ENCODE measurements at regions not wholly inside any gene's neighbourhood (a gene's known extent, or its start where the extent isn't known, plus 50 kb on each side); places are given as distances from the start of the nearest gene placed in this dataset.

DNA sequence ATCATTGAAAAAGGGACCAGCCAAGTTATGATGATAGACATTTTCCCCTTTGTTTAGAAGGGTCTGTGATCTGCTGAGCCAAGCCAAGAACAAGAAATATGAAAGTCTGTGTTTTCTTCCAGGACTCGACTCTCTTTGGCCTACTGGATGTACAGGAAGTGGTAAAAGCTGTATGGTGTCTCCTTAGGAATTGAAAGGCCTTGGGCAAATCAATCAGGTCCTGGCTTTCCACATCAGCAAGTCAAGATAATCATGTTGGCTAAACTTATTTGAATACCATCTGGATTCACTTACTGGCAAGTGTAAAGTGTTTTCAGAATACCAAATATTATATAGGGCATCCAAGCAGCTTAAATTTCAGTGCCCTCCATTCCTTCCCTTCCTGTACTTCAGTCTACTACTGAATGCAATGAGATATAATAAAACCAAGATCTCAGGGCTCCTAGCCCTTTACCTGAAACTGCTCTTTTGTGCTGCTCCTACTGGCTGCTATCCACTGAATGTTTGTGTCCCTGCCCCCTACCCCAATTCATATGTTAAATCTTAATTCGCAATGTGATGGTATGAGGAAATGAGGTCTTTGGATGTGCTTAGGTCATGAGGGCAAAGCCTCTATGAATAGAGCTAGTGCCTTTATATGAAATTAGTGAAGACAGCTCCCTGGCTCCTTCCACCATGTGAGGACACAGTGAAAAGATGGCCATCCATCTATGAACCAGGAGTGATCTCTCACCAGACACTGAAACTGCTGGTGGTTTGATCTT lies 578.0 kb downstream of the SPRY1 start:
- Mint-ChIP-seq H3K36me3 (ENCODE audit: low read depth) (no peaks in the 10 kb centered on the region), H3K4me1 (ENCODE audit: low read depth) (no peaks in the 10 kb centered on the region), H3K27me3 (no peaks in the 10 kb centered on the region), H3K4me3 (no peak overlapping the region), H3K27ac (no peak overlapping the region), H3K9me3 (no peaks in the 10 kb centered on the region)
- DNase-seq, result no peak

DNA sequence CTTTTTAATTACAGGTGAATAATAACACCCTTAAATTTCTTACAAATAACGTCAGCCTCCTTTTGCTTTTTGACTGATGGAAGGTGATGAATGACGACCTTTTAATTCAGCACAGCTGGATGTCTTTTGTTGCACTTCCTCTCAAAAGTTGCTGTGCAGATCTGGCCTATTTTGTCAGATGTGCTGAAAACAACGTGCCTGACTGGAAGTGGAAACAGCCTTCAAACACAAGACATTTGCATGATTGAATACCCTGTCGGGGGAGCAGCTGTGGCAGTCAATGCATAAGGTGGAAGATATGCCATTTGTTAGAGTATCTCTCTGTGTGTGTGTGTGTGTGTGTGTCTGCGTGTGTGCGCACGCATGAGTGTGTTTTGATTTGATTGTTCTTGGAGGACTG lies 579.7 kb downstream of the SPRY1 start:
- Mint-ChIP-seq H3K36me3 (ENCODE audit: low read depth) (no peaks in the 10 kb centered on the region), H3K9me3 (no peaks in the 10 kb centered on the region), H3K27ac (no peak overlapping the region), H3K27me3 (no peaks in the 10 kb centered on the region), H3K4me1 (ENCODE audit: low read depth) (no peaks in the 10 kb centered on the region), H3K4me3 (no peak overlapping the region)
- DNase-seq, result no peak

- no peaks in the 10 kb centered on the region for H3K9me3 Mint-ChIP-seq
- H3K27me3 Mint-ChIP-seq, result no peaks in the 10 kb centered on the region
- no peaks in the 10 kb centered on the region for H3K4me1 Mint-ChIP-seq (ENCODE audit: low read depth)
- no peak overlapping the region for H3K4me3 Mint-ChIP-seq
- H3K36me3 Mint-ChIP-seq (ENCODE audit: low read depth), result no peaks in the 10 kb centered on the region
- no peak for DNase-seq
- H3K27ac Mint-ChIP-seq, result no peak overlapping the region
These were observed 580.2 kb downstream of the SPRY1 start for GRCh38 chr4:123976819-123977218.

DNA sequence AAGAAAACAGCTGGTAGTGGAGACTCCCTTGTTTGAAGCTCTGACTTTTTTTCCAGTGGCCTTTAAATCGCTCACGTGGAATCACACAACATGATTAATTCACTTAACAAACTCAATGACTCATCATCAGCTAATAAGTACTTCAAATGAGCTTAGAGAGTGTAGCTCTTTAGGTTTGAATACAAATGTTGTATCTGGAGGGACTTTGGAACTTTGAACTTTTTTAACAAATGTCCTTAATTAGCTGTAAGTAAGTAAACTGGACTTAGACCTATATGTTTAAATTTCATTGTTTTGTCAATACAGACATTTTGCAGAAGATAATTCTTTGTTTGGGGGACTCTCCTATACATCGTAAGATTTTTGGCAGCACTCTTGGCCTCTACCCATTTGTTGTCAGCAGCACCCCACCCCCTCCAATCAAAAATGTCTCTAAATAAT lies 581.1 kb downstream of the SPRY1 start:
- no peak for DNase-seq
- Mint-ChIP-seq H3K4me1 (ENCODE audit: low read depth) (no peaks in the 10 kb centered on the region), H3K4me3 (no peak overlapping the region), H3K9me3 (no peaks in the 10 kb centered on the region), H3K27ac (no peak overlapping the region), H3K27me3 (no peaks in the 10 kb centered on the region), H3K36me3 (ENCODE audit: low read depth) (no peaks in the 10 kb centered on the region)

DNA sequence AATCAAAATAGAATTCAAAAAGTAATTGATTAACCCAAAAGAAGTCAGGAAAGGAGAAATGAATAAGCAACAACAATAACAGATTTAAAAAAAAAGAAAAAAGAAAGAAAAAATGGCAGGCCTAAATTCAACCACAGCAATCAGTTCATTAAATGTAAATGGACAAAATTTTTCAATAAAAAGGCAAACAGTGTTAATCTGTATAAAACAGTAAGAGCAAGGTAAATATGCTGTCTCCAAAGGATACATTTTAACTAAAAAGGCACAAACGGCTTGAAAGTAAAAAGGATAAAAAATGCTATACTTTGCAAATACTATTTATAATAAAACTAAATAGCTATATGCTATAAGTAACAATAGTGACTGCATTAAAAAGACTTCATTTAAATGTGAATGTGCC lies 582.0 kb downstream of the SPRY1 start:
- H3K4me3 Mint-ChIP-seq, result no peak overlapping the region

GRCh38 chr4:123980736-123981300 lies 584.2 kb downstream of the SPRY1 start:
- no peaks in the 10 kb centered on the region for H3K27me3 Mint-ChIP-seq
- no peak overlapping the region for H3K27ac Mint-ChIP-seq
- no peak overlapping the region for H3K4me3 Mint-ChIP-seq
- DNase-seq, result no peak
- H3K9me3 Mint-ChIP-seq, result no peaks in the 10 kb centered on the region
- no peaks in the 10 kb centered on the region for H3K36me3 Mint-ChIP-seq (ENCODE audit: low read depth)
- H3K4me1 Mint-ChIP-seq (ENCODE audit: low read depth), result no peaks in the 10 kb centered on the region

More for the DNA sequence above, 582.0 kb downstream of the SPRY1 start:
- Mint-ChIP-seq H3K27ac (no peak overlapping the region), H3K36me3 (ENCODE audit: low read depth) (no peaks in the 10 kb centered on the region), H3K4me1 (ENCODE audit: low read depth) (no peaks in the 10 kb centered on the region), H3K27me3 (no peaks in the 10 kb centered on the region), H3K9me3 (no peaks in the 10 kb centered on the region)
- DNase-seq, result no peak

- no peak for DNase-seq
- Mint-ChIP-seq H3K36me3 (ENCODE audit: low read depth) (no peaks in the 10 kb centered on the region), H3K4me3 (no peak overlapping the region), H3K27ac (no peak overlapping the region), H3K27me3 (no peaks in the 10 kb centered on the region), H3K4me1 (ENCODE audit: low read depth) (no peaks in the 10 kb centered on the region), H3K9me3 (no peaks in the 10 kb centered on the region)
These were observed 588.3 kb downstream of the SPRY1 start for GRCh38 chr4:123984886-123985285.

GRCh38 chr4:123986268-123986798 lies 589.7 kb downstream of the SPRY1 start:
- no peaks in the 10 kb centered on the region for H3K4me1 Mint-ChIP-seq (ENCODE audit: low read depth)

DNA sequence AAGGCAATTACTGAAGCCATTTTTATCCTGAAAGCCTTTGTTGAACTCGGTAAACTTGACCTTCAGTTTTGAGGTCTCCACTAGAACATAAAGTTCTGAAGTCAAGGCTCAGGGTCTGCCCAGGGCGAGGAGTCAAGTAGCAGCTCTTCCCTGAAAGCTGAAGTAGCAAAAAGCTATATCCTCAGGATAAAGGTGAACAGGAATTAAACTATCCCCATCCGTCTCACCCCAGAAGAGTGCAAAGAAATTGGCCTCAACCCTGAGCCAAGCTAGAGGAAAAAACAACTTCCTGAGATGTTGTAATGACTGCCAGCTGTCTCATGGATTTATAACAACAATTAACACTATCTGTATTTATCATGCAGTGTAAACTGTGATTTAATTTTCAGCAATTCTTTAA lies 590.8 kb downstream of the SPRY1 start:
- Mint-ChIP-seq H3K9me3 (no peaks in the 10 kb centered on the region), H3K4me3 (no peak overlapping the region), H3K27ac (no peak overlapping the region), H3K4me1 (ENCODE audit: low read depth) (no peaks in the 10 kb centered on the region), H3K36me3 (ENCODE audit: low read depth) (no peaks in the 10 kb centered on the region), H3K27me3 (no peaks in the 10 kb centered on the region)
- DNase-seq, result no peak

More at GRCh38 chr4:123986268-123986798, 589.7 kb downstream of the SPRY1 start:
- H3K27me3 Mint-ChIP-seq, result no peaks in the 10 kb centered on the region
- no peaks in the 10 kb centered on the region for H3K9me3 Mint-ChIP-seq
- DNase-seq, result no peak
- H3K4me3 Mint-ChIP-seq, result no peak overlapping the region
- no peaks in the 10 kb centered on the region for H3K36me3 Mint-ChIP-seq (ENCODE audit: low read depth)
- no peak overlapping the region for H3K27ac Mint-ChIP-seq

- Mint-ChIP-seq H3K4me1 (ENCODE audit: low read depth) (no peaks in the 10 kb centered on the region), H3K27me3 (no peaks in the 10 kb centered on the region), H3K27ac (no peak overlapping the region), H3K9me3 (no peaks in the 10 kb centered on the region), H3K4me3 (no peak overlapping the region), H3K36me3 (ENCODE audit: low read depth) (no peaks in the 10 kb centered on the region)
- no peak for DNase-seq
These were observed 593.8 kb downstream of the SPRY1 start for GRCh38 chr4:123990310-123990870.

GRCh38 chr4:123994917-123995316 lies 598.3 kb downstream of the SPRY1 start:
- no peak overlapping the region for H3K27ac Mint-ChIP-seq
- H3K9me3 Mint-ChIP-seq, result no peaks in the 10 kb centered on the region
- no peaks in the 10 kb centered on the region for H3K4me1 Mint-ChIP-seq (ENCODE audit: low read depth)
- H3K36me3 Mint-ChIP-seq (ENCODE audit: low read depth), result no peaks in the 10 kb centered on the region
- no peaks in the 10 kb centered on the region for H3K27me3 Mint-ChIP-seq
- DNase-seq, result no peak
- H3K4me3 Mint-ChIP-seq, result no peak overlapping the region

- Mint-ChIP-seq H3K9me3 (no peaks in the 10 kb centered on the region), H3K27me3 (no peaks in the 10 kb centered on the region), H3K4me3 (no peak overlapping the region), H3K27ac (no peak overlapping the region), H3K4me1 (ENCODE audit: low read depth) (no peaks in the 10 kb centered on the region), H3K36me3 (ENCODE audit: low read depth) (no peaks in the 10 kb centered on the region)
- DNase-seq, result no peak
These were observed 599.3 kb downstream of the SPRY1 start for GRCh38 chr4:123995936-123996335.

- no peak overlapping the region for H3K27ac Mint-ChIP-seq
These were observed 600.3 kb downstream of the SPRY1 start for GRCh38 chr4:123996718-123997510.

DNA sequence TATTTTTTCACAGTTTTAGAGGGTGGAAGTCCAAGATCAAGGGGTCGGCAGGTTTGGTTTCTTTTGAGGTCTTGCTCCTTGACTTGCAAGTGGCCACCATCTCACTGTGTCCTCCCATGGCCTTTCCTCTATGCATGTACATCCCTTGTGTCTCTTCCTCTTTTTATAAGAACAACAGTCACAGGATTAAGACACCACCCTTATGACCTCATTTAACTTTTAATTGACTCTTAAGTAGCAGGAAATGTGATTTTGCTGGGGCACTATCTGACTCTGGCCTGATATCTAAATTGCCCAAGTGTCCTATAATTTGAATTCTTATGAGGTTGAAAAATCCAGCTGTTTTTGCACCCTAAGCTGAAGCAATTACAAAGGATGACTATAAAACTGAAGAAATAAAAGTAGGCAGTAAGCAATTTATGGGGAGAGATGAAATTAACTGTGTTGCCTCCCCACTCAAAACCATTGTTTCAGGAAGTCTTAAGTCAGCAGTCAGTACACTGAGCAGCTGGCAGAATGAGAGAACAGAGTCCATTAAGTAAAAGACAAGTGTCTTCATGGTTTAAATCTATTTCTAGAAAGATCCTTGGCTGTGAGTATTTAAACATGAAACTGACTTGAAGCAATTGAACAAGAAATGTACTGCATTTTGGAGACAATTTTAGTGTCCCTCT lies 601.3 kb downstream of the SPRY1 start:
- H3K36me3 Mint-ChIP-seq (ENCODE audit: low read depth), result no peaks in the 10 kb centered on the region
- no peak overlapping the region for H3K27ac Mint-ChIP-seq
- no peaks in the 10 kb centered on the region for H3K4me1 Mint-ChIP-seq (ENCODE audit: low read depth)
- DNase-seq, result no peak
- H3K9me3 Mint-ChIP-seq, result no peaks in the 10 kb centered on the region
- no peaks in the 10 kb centered on the region for H3K27me3 Mint-ChIP-seq
- H3K4me3 Mint-ChIP-seq, result no peak overlapping the region

More at GRCh38 chr4:123996718-123997510, 600.3 kb downstream of the SPRY1 start:
- DNase-seq, result no peak
- no peaks in the 10 kb centered on the region for H3K9me3 Mint-ChIP-seq
- H3K4me1 Mint-ChIP-seq (ENCODE audit: low read depth), result no peaks in the 10 kb centered on the region
- no peak overlapping the region for H3K4me3 Mint-ChIP-seq
- H3K36me3 Mint-ChIP-seq (ENCODE audit: low read depth), result no peaks in the 10 kb centered on the region
- no peaks in the 10 kb centered on the region for H3K27me3 Mint-ChIP-seq

Measured in activated T-cell treated with anti-CD3 and anti-CD28 coated beads, Interleukin-2, amount 50 U/mL, for 24 hours (primary cell).